Astrocyte (in vitro differentiated cells and primary cell): ENCODE measurements at regions not wholly inside any gene's neighbourhood (a gene's known extent, or its start where the extent isn't known, plus 50 kb on each side); places are given as distances from the start of the nearest gene placed in this dataset.

Experiments used
- CTCF ChIP-seq: IDR thresholded peaks from 2 replicates; pipeline ENCODE4 v1.5.1; 2011; ENCODE audit warnings: low read depth, mild to moderate bottlenecking, inconsistent platforms, low read length, moderate library complexity; ENCODE audit not compliant: insufficient read depth
- EZH2 ChIP-seq: IDR thresholded peaks from 2 replicates; pipeline ENCODE4 v1.6.1; 2012; ENCODE audit warnings: mild to moderate bottlenecking, low read length, inconsistent platforms; ENCODE audit not compliant: insufficient read depth

DNA sequence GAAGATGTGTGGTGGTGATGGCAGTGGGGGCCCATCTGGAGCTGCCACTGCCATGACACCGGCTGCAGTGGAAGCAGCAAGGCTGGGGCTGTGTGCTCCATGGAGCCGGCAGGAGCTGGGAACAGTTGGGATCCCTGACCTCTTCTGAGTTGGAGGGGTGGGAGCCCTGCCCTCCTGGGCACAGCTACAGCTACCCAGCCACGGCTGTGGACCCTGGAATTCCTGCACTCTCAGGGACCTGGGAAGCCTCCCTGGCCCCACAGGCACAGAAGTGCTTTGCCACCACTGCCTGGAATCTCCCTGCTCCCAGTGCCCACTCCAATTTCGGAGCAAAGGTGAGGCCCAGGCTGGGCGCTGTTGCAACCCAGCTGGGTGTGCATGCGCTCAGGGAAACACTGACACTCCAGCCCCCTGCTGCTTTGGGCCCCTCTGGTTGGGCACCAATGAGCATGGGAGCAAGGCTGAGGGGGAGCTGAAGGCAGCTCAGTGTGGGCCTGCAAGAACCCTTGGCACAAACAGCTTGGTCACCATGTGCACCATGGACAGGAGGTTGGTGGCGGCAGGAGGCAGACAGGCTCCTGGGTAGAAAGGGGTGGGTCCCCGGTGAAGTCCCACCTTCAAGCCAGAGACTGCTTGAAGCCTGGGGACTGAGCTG, 817.6 kb downstream of the KCNT2 start:
- TF ChIP-seq CTCF = no peak
- no peak for TF ChIP-seq EZH2
